ENCODE measurements at regions not wholly inside any gene's neighbourhood (a gene's known extent, or its start where the extent isn't known, plus 50 kb on each side); places are given as distances from the start of the nearest gene placed in this dataset.
A peak's percentile ranks its signal among the peaks of the same experiment; 100 is the strongest.

- ChIA-PET POLR2A (ENCODE audit: low non-redundant PET) (no interaction called here), CTCF (no interaction called here)
- DNase-seq (ENCODE audit: low spot score): no peak
- no peak for TF ChIP-seq CTCF (conservative IDR thresholded peaks at IDR 0.05; ENCODE audit: low read depth)
- H3K27ac ChIP-seq: no peak overlapping the region
Observed at GRCh38 chr18:2442006-2442405, 129.3 kb downstream of the METTL4 start.

- CTCF ChIA-PET: no interaction called here
Observed at GRCh38 chr18:2442726-2443275, 128.5 kb downstream of the METTL4 start.

GRCh38 chr18:2444201-2444875, 127.0 kb downstream of the METTL4 start:
- TF ChIP-seq CTCF (conservative IDR thresholded peaks at IDR 0.05; ENCODE audit: low read depth): no peak
- DNase-seq (ENCODE audit: low spot score): no peak

More at GRCh38 chr18:2442726-2443275, 128.5 kb downstream of the METTL4 start:
- no peak overlapping the region for H3K27ac ChIP-seq
- TF ChIP-seq CTCF (conservative IDR thresholded peaks at IDR 0.05; ENCODE audit: low read depth): no peak
- POLR2A ChIA-PET (ENCODE audit: low non-redundant PET): no interaction called here
- DNase-seq (ENCODE audit: low spot score): peak; percentile 67

GRCh38 chr18:2448565-2449151, 122.6 kb downstream of the METTL4 start:
- no peak overlapping the region for H3K27ac ChIP-seq
- no peak for TF ChIP-seq CTCF (conservative IDR thresholded peaks at IDR 0.05; ENCODE audit: low read depth)
- POLR2A ChIA-PET (ENCODE audit: low non-redundant PET): no interaction called here
- CTCF ChIA-PET: interaction anchor here (0.6 kb wide), 1 partner anchor 90 kb away, joined by 3 read pairs; no protein-coding TSS in a partner anchor
- no peak for DNase-seq (ENCODE audit: low spot score)

More at GRCh38 chr18:2444201-2444875, 127.0 kb downstream of the METTL4 start:
- no peak overlapping the region for H3K27ac ChIP-seq
- CTCF ChIA-PET: no interaction called here
- POLR2A ChIA-PET (ENCODE audit: low non-redundant PET): no interaction called here

- ChIA-PET CTCF (no interaction called here), POLR2A (ENCODE audit: low non-redundant PET) (no interaction called here)
- DNase-seq (ENCODE audit: low spot score): no peak
- H3K27ac ChIP-seq: no peak overlapping the region
- TF ChIP-seq CTCF (conservative IDR thresholded peaks at IDR 0.05; ENCODE audit: low read depth): no peak
Observed at GRCh38 chr18:2451556-2451955, 119.7 kb downstream of the METTL4 start.

GRCh38 chr18:2459886-2460285, 111.4 kb downstream of the METTL4 start:
- POLR2A ChIA-PET (ENCODE audit: low non-redundant PET): no interaction called here
- TF ChIP-seq CTCF (conservative IDR thresholded peaks at IDR 0.05; ENCODE audit: low read depth): no peak

More at GRCh38 chr18:2459886-2460285, 111.4 kb downstream of the METTL4 start:
- DNase-seq (ENCODE audit: low spot score): no peak
- no peak overlapping the region for H3K27ac ChIP-seq
- CTCF ChIA-PET: interaction anchor here (0.7 kb wide), 1 partner anchor 56 kb away, joined by 3 read pairs; no protein-coding TSS in a partner anchor
